A549 (cell line): ENCODE measurements at regions not wholly inside any gene's neighbourhood (a gene's known extent, or its start where the extent isn't known, plus 50 kb on each side); places are given as distances from the start of the nearest gene placed in this dataset.

Source experiments
- ATAC-seq, 2 experiments: fragments of 200-7000 bp in 1 of 2; fragments of >200 bp in 1 of 2; cut with Nextera tagmentation in 1 of 2; cut with Tn5 transposase in 1 of 2; 3 replicates each; pipeline versions ENCODE4 v1.8.0 to v1.9.1; 2018 to 2020; ENCODE audit warnings: mild to moderate bottlenecking in 1 of 2, moderate library complexity in 1 of 2
- CTCF ChIA-PET: fragments of 300-600 bp; sonication (Branson Sonifier 250); formaldehyde crosslinking; extraction: SDS; loops from one replicate; lab custom pipeline; 2021; ENCODE audit warnings: antibody characterized with exemption, inconsistent platforms; lab: Yijun Ruan, JAX
- POLR2A ChIA-PET: fragments of 350-600 bp; formaldehyde crosslinking; extraction: SDS; loops from one replicate; lab custom pipeline; 2021; ENCODE audit warnings: antibody characterized with exemption, inconsistent platforms; lab: Yijun Ruan, JAX
- DNase-seq, 2 experiments: peaks; one replicate each; pipeline versions ENCODE4 v3.0.0 to v3.0.0-alpha.2; 2011 to 2016; ENCODE audit warnings: low read depth in 1 of 2, low spot score in 1 of 2
- FAIRE-seq: peaks from 2 replicates; lab custom pipeline; 2011; peaks lifted over from hg19 to GRCh38; lab: Jason Lieb, UNC
- H3K27ac ChIP-seq, 2 experiments: fragments of >200 bp; sonication (Bioruptor Twin); formaldehyde crosslinking; 3 replicates each; pipeline ENCODE4 v1.5.1; 2016 to 2017
- H3K4me1 ChIP-seq: fragments of >200 bp; sonication (Bioruptor Twin); formaldehyde crosslinking; 3 replicates; pipeline ENCODE4 v1.6.1; 2016
- H3K4me2 ChIP-seq: fragments of >200 bp; sonication (Bioruptor Twin); formaldehyde crosslinking; 3 replicates; pipeline ENCODE4 v1.6.1; 2016
- H3K4me3 ChIP-seq: fragments of >200 bp; sonication (Bioruptor Twin); formaldehyde crosslinking; 3 replicates; pipeline ENCODE4 v1.5.1; 2016
- H3K9me3 ChIP-seq: fragments of >200 bp; sonication (Bioruptor Twin); formaldehyde crosslinking; 3 replicates; pipeline ENCODE4 v1.6.1; 2016
- ATOH8 ChIP-seq: fragments of 250-450 bp; sonication (Bioruptor Pico); IDR thresholded peaks from 2 replicates; pipeline ENCODE4 v1.5.0; 2020; ENCODE audit warnings: low read depth, mild to moderate bottlenecking, moderate library complexity
- BCL3 ChIP-seq: fragments of >200 bp; sonication (Bioruptor Twin); formaldehyde crosslinking; IDR thresholded peaks from 3 replicates; pipeline ENCODE4 v1.6.1; 2016
- CBX2 ChIP-seq: fragments of 200-600 bp; sonication (generic); IDR thresholded peaks from 2 replicates; pipeline ENCODE4 v1.6.1; 2016; ENCODE audit warnings: low read depth, mild to moderate bottlenecking, borderline replicate concordance
- CBX8 ChIP-seq: fragments of 200-600 bp; sonication (generic); IDR thresholded peaks from 2 replicates; pipeline ENCODE4 v1.6.1; 2016
- CHD4 ChIP-seq: fragments of 200-600 bp; sonication (generic); IDR thresholded peaks from 2 replicates; pipeline ENCODE4 v1.6.1; 2016; ENCODE audit warnings: antibody characterized with exemption, mild to moderate bottlenecking, borderline replicate concordance
- EHF ChIP-seq: fragments of 250-450 bp; sonication (Bioruptor Pico); IDR thresholded peaks from 2 replicates; pipeline ENCODE4 v1.5.0; 2020; ENCODE audit warnings: mild to moderate bottlenecking
- EHMT2 ChIP-seq: fragments of 200-600 bp; sonication (generic); IDR thresholded peaks from 2 replicates; pipeline ENCODE4 v1.6.1; 2016; ENCODE audit warnings: antibody characterized with exemption, low read depth, mild to moderate bottlenecking, moderate library complexity
- ELK1 ChIP-seq: fragments of 150-350 bp; IDR thresholded peaks from 2 replicates; pipeline ENCODE4 v1.6.1; 2014; ENCODE audit warnings: low read depth, mild to moderate bottlenecking, low read length
- FOXS1 ChIP-seq: fragments of 250-450 bp; sonication (Bioruptor Pico); IDR thresholded peaks from 2 replicates; pipeline ENCODE4 v1.5.0; 2020; ENCODE audit warnings: mild to moderate bottlenecking, moderate library complexity
- HES2 ChIP-seq: fragments of >200 bp; sonication (Bioruptor Twin); formaldehyde crosslinking; IDR thresholded peaks from 2 replicates; pipeline ENCODE4 v1.6.1; 2016
- HMGXB4 ChIP-seq: fragments of 250-450 bp; sonication (Bioruptor Pico); IDR thresholded peaks from 2 replicates; pipeline ENCODE4 v1.5.0; 2021; ENCODE audit warnings: mild to moderate bottlenecking, moderate library complexity, borderline replicate concordance
- HOXA7 ChIP-seq: fragments of 250-450 bp; sonication (Bioruptor Pico); IDR thresholded peaks from 2 replicates; pipeline ENCODE4 v1.5.0; 2020; ENCODE audit warnings: mild to moderate bottlenecking, moderate library complexity
- JUN ChIP-seq, 2 experiments: fragments of >200 bp; sonication (Bioruptor Twin); formaldehyde crosslinking; IDR thresholded peaks; 2 replicates in 1 of 2; 3 replicates in 1 of 2; pipeline ENCODE4 v1.6.1; 2016 to 2017
- MAFK ChIP-seq: fragments of 450-650 bp; IDR thresholded peaks from 2 replicates; pipeline ENCODE4 v1.6.1; 2014; ENCODE audit not compliant: partially characterized antibody
- MAX ChIP-seq: IDR thresholded peaks from 2 replicates; pipeline ENCODE4 v1.6.1; 2012
- NFE2L2 ChIP-seq: fragments of 150-350 bp; conservative IDR thresholded peaks from 2 replicates; pipeline ENCODE4 v1.6.1; 2014; ENCODE audit warnings: low read length
- POLR2AphosphoS2 ChIP-seq: conservative IDR thresholded peaks from 2 replicates; pipeline ENCODE4 v1.6.1; 2012; ENCODE audit warnings: low read length, improper control_type of control experiment, inconsistent platforms
- RARB ChIP-seq: fragments of 250-450 bp; sonication (Bioruptor Pico); IDR thresholded peaks from 2 replicates; pipeline ENCODE4 v1.8.0; 2021; ENCODE audit warnings: mild to moderate bottlenecking, moderate library complexity
- RCOR1 ChIP-seq: fragments of 150-350 bp; IDR thresholded peaks from 2 replicates; pipeline ENCODE4 v1.6.1; 2014; ENCODE audit warnings: antibody characterized with exemption, low read length, low read depth
- REST ChIP-seq: fragments of 200-600 bp; sonication (generic); IDR thresholded peaks from 2 replicates; pipeline ENCODE4 v1.6.1; 2016; ENCODE audit warnings: antibody characterized with exemption, mild to moderate bottlenecking, moderate library complexity
- RFX5 ChIP-seq: fragments of 450-650 bp; IDR thresholded peaks from 2 replicates; pipeline ENCODE4 v1.7.1; 2014; ENCODE audit warnings: antibody characterized with exemption, mild to moderate bottlenecking, moderate library complexity
- TFCP2L1 ChIP-seq: fragments of 250-450 bp; sonication (Bioruptor Pico); IDR thresholded peaks from 2 replicates; pipeline ENCODE4 v1.5.0; 2021; ENCODE audit warnings: mild to moderate bottlenecking
- ZFP36 ChIP-seq: fragments of 450-650 bp; IDR thresholded peaks from 2 replicates; pipeline ENCODE4 v1.6.1; 2014; ENCODE audit warnings: borderline replicate concordance; ENCODE audit not compliant: partially characterized antibody
- WGBS: methylation state at CpG from one replicate; pipeline ENCODE4 v1.1.6; 2017; ENCODE audit errors: missing lambda C conversion rate; 5-methylcytosine and 5-hydroxymethylcytosine counted together

GRCh38 chr7:112654322-112655216, 135.6 kb downstream of the TMEM168 start:
- no peak overlapping the region for H3K27ac ChIP-seq
- no peak for TF ChIP-seq RFX5
- no peak for TF ChIP-seq ZFP36
- no peak for TF ChIP-seq REST
- TF ChIP-seq HMGXB4: no peak
- no peak for TF ChIP-seq BCL3
- no peak for TF ChIP-seq ELK1
- TF ChIP-seq NFE2L2: no peak
- no peak for TF ChIP-seq EHMT2
- TF ChIP-seq MAFK: no peak
- no peak for TF ChIP-seq CBX2
- no peak for TF ChIP-seq CHD4
- TF ChIP-seq MAX: no peak
- no peak for TF ChIP-seq RARB (CRISPR knock-in tag)
- no peak for TF ChIP-seq CBX8
- TF ChIP-seq FOXS1 (CRISPR knock-in tag): no peak
- no peak for TF ChIP-seq ATOH8 (CRISPR knock-in tag)
- H3K4me1 ChIP-seq: no peaks in the 10 kb centered on the region
- ATAC-seq: no peak
- no peaks in the 10 kb centered on the region for H3K9me3 ChIP-seq
- WGBS: 5% methylated on average over 4 of the region's 4 CpGs
- ChIA-PET POLR2A (no interaction called here), CTCF (no interaction called here)
- H3K4me2 ChIP-seq: no peak overlapping the region
- no peak for DNase-seq
- no peak overlapping the region for H3K4me3 ChIP-seq
- no peak for FAIRE-seq

- H3K4me1 ChIP-seq: no peaks in the 10 kb centered on the region
- ChIA-PET CTCF (no interaction called here), POLR2A (no interaction called here)
- no peaks in the 10 kb centered on the region for H3K9me3 ChIP-seq
- H3K4me2 ChIP-seq: no peak overlapping the region
- FAIRE-seq (no peak), DNase-seq (peak in 1 of 2 experiments; percentile 4), ATAC-seq (no peak)
- no peak overlapping the region for H3K4me3 ChIP-seq
- no peak overlapping the region for H3K27ac ChIP-seq
- no peak for TF ChIP-seq JUN (IDR thresholded peaks at IDR 0.05)
- TF ChIP-seq TFCP2L1 (CRISPR knock-in tag): no peak
- TF ChIP-seq POLR2AphosphoS2: no peak
- no peak for TF ChIP-seq BCL3
- TF ChIP-seq HOXA7 (CRISPR knock-in tag): no peak
- TF ChIP-seq HES2: no peak
- TF ChIP-seq EHF (CRISPR knock-in tag): no peak
- TF ChIP-seq RCOR1: no peak
These were observed 124.5 kb downstream of the TMEM168 start for GRCh38 chr7:112665709-112666108.
